ENCODE measurements at regions not wholly inside any gene's neighbourhood (a gene's known extent, or its start where the extent isn't known, plus 50 kb on each side); places are given as distances from the start of the nearest gene placed in this dataset.
A peak's percentile ranks its signal among the peaks of the same experiment; 100 is the strongest.

DNA sequence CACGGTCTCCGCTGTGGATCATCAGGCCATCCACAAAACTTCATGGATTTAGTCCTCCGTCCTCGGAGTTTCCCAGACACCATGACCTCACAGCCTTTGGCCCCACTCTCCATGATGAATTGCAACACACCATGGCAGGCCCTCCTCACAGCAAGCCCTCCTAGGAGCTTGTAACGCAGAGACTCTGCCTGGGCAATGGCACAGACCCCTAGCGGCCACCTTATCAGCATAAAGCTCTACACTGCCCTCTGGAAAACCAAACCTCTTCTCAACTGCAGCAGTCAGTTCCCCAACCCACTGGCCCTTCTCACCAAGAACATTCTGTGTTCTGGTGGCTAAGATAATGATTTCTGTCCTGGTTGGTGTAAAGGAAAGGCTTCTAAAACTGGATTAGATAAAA, 238.4 kb upstream of the USP15 start:
- H3K18ac ChIP-seq (ENCODE audit: extremely low read depth, low read length): no peak overlapping the region
- H3K9ac ChIP-seq (replicated peaks in 1 of 4; ENCODE audit: extremely low read depth in 1 of 4, low read depth in 3 of 4, low read length in 3 of 4): no peak overlapping the region
- no peak overlapping the region for H2BK20ac ChIP-seq (ENCODE audit: low read length)
- H2BK12ac ChIP-seq (ENCODE audit: low read depth, low read length): no peak overlapping the region
- no peak overlapping the region for H3K23ac ChIP-seq (ENCODE audit: insufficient read length)
- H2BK5ac ChIP-seq (ENCODE audit: low read depth, low read length): no peak overlapping the region
- DNase-seq (ENCODE audit: low read depth in 1 of 2, low spot score in 2 of 2): no peak
- 83% methylated on average over 6 of the region's 6 CpGs; no CpG with 5 or more reads in 1 of the 2 experiments for WGBS, 2 experiments (ENCODE audit: extremely low coverage in 1 of 2, insufficient coverage in 1 of 2, insufficient read length in 1 of 2, insufficient replicate concordance in 2 of 2, low coverage in 1 of 2, low lambda C conversion rate in 2 of 2, missing lambda C conversion rate in 1 of 2)
- no peak overlapping the region for H4K8ac ChIP-seq (ENCODE audit: extremely low read depth, insufficient read depth, low read length)
- no peak overlapping the region for H3K14ac ChIP-seq (ENCODE audit: insufficient read length)
- H4K91ac ChIP-seq (replicated peaks; ENCODE audit: insufficient read length, low read length): no peak overlapping the region
- H3K9me3 ChIP-seq (ENCODE audit: insufficient read depth in 2 of 2, low read depth in 1 of 2, low read length in 1 of 2): no peaks in the 10 kb centered on the region
- TF ChIP-seq RAD21 (IDR thresholded peaks at IDR 0.05 in 1 of 2, conservative IDR thresholded peaks at IDR 0.05 in 1 of 2; ENCODE audit: low read depth in 2 of 2, low read length in 2 of 2): peak in 1 of 2 experiments; percentile 35; a peak in 2 of 4 replicates
- TF ChIP-seq CTCF (IDR thresholded peaks at IDR 0.05; ENCODE audit: control extremely low read depth in 1 of 3, insufficient read depth in 1 of 3, low read depth in 1 of 3, low read length in 3 of 3): peak; percentile 19 to 66 (median 36)
- TF ChIP-seq MAX (IDR thresholded peaks at IDR 0.05): no peak
- TF ChIP-seq EP300 (IDR thresholded peaks at IDR 0.05; ENCODE audit: borderline replicate concordance in 1 of 2, low read depth in 2 of 2, low read length in 2 of 2): no peak
- TF ChIP-seq HDAC2 (IDR thresholded peaks at IDR 0.05; ENCODE audit: borderline replicate concordance in 1 of 2, low read depth in 2 of 2, low read length in 2 of 2): no peak
- TF ChIP-seq TCF12 (IDR thresholded peaks at IDR 0.05; ENCODE audit: low read depth, low read length): no peak
- no peak overlapping the region for H4K5ac ChIP-seq (ENCODE audit: insufficient read length, low read depth, low read length)
- H2BK15ac ChIP-seq (ENCODE audit: low read length): no peak overlapping the region
- H3K4ac ChIP-seq (replicated peaks; ENCODE audit: insufficient read length, low read depth, low read length): no peak overlapping the region
- H3K23me2 ChIP-seq (ENCODE audit: low read depth, low read length): no peaks in the 10 kb centered on the region
- no peak overlapping the region for H3K4me3 ChIP-seq (ENCODE audit: extremely low read depth in 1 of 4, insufficient read depth in 2 of 4, low read depth in 3 of 4, low read length in 4 of 4)
- no peak overlapping the region for H2AK5ac ChIP-seq (ENCODE audit: low read depth, low read length)
- no peaks in the 10 kb centered on the region for H3K27me3 ChIP-seq (replicated peaks in 1 of 4; ENCODE audit: control insufficient read depth in 3 of 4, extremely low read depth in 1 of 4, insufficient read depth in 3 of 4, low read length in 3 of 4)
- peak overlapping the region; percentile 78; the same call in 1 of the 2 replicates for H2AFZ ChIP-seq (ENCODE audit: low read length)
- H3K36me3 ChIP-seq (ENCODE audit: control insufficient read depth in 2 of 4, insufficient read depth in 4 of 4, low read length in 3 of 4): no peaks in the 10 kb centered on the region
- no peak for FAIRE-seq
- no peaks in the 10 kb centered on the region for H3K79me1 ChIP-seq (ENCODE audit: low read depth, low read length)
- H3K56ac ChIP-seq (replicated peaks; ENCODE audit: insufficient read length, low read depth, low read length): no peak overlapping the region
- ChIA-PET CTCF (ENCODE audit: partially characterized antibody) (interaction anchor here (1.4 to 1.5 kb wide), 3 partner anchors 10 to 34 kb away, joined by 3 to 4 read pairs (median 3); no protein-coding TSS in a partner anchor), POLR2A (ENCODE audit: partially characterized antibody) (no interaction called here)
- H3K27ac ChIP-seq (ENCODE audit: low read depth, low read length): no peak overlapping the region
- H4K20me1 ChIP-seq (replicated peaks in 1 of 2; ENCODE audit: control insufficient read depth in 1 of 2, insufficient read depth in 2 of 2, low read length in 2 of 2): no peaks in the 10 kb centered on the region
- H3K4me1 ChIP-seq (replicated peaks in 1 of 4; ENCODE audit: control insufficient read depth in 3 of 4, insufficient read depth in 4 of 4, low read length in 3 of 4): no peaks in the 10 kb centered on the region
- no peak overlapping the region for H2BK120ac ChIP-seq (replicated peaks; ENCODE audit: low read depth, low read length)
- no peak overlapping the region for H3K4me2 ChIP-seq (ENCODE audit: insufficient read depth in 1 of 2, low read depth in 2 of 2, low read length in 2 of 2)
- no peaks in the 10 kb centered on the region for H3K79me2 ChIP-seq (ENCODE audit: control insufficient read depth in 1 of 2, insufficient read depth in 2 of 2, low read length in 2 of 2)
